LNCaP clone FGC (cell line): ENCODE measurements at regions not wholly inside any gene's neighbourhood (a gene's known extent, or its start where the extent isn't known, plus 50 kb on each side); places are given as distances from the start of the nearest gene placed in this dataset.
"Not testable (repeated sequence)": the region's sequence is repeated elsewhere in the genome, so short reads cannot be mapped to it uniquely, and the experiment has no call there.

Experiments used
- DNase-seq: peaks from one replicate; pipeline ENCODE4 v3.0.0-alpha.2; 2011; ENCODE audit warnings: low read depth
- H3K4me3 ChIP-seq: 2 replicates; pipeline ENCODE4 v1.5.1; 2011; ENCODE audit warnings: mild to moderate bottlenecking, low read depth, low read length, control low read depth
- TF ChIP-seq, protein P1 (sequence below): IDR thresholded peaks from 2 replicates; pipeline ENCODE4 v1.5.1; 2012; ENCODE audit warnings: mild to moderate bottlenecking; ENCODE audit not compliant: control insufficient read depth, insufficient read depth; ENCODE audit errors: extremely low read depth

DNA sequence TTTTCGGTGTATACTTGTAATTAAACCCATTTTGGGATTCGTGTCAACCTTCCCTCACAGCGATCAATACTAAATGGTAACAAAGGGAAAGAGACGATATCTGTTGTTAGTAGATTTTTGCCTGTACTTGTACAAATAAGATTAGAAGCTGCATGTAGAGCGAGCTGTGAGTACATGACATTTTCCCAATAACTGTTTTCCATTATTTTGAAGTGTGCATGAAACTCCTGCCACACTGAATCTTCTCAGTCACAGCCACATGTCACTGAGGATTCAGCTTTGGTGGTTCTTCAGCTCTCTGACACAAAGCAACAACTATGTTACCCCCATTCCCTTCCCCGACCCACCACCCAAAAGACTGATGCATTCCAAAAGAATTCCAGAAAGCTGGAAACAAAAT, 685.6 kb downstream of the EFNA5 start:
- TF ChIP-seq, protein P1, sequence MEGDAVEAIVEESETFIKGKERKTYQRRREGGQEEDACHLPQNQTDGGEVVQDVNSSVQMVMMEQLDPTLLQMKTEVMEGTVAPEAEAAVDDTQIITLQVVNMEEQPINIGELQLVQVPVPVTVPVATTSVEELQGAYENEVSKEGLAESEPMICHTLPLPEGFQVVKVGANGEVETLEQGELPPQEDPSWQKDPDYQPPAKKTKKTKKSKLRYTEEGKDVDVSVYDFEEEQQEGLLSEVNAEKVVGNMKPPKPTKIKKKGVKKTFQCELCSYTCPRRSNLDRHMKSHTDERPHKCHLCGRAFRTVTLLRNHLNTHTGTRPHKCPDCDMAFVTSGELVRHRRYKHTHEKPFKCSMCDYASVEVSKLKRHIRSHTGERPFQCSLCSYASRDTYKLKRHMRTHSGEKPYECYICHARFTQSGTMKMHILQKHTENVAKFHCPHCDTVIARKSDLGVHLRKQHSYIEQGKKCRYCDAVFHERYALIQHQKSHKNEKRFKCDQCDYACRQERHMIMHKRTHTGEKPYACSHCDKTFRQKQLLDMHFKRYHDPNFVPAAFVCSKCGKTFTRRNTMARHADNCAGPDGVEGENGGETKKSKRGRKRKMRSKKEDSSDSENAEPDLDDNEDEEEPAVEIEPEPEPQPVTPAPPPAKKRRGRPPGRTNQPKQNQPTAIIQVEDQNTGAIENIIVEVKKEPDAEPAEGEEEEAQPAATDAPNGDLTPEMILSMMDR = no peak
- no peak overlapping the region for H3K4me3 ChIP-seq
- DNase-seq = no peak

DNA sequence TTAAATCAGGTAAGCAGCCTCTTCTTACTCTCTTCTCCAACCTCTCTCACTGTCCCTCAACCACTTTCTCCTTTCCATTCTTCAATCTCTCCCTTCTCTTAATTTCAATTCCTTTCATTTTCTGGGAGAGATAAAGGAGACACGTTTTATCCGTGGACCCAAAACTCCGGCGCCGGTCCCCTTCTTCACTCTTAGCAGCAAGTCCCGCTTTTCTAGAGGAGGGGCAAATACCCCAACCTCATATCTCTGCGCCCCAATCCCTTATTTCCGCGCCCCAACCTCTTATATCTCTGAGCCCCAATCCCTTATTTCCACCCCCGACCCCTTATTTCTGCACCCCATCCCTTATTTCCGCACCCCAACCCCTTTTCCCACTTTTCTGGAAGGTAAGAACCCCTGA, 691.6 kb downstream of the EFNA5 start:
- DNase-seq, H3K4me3 ChIP-seq: not testable (repeated sequence)

DNA sequence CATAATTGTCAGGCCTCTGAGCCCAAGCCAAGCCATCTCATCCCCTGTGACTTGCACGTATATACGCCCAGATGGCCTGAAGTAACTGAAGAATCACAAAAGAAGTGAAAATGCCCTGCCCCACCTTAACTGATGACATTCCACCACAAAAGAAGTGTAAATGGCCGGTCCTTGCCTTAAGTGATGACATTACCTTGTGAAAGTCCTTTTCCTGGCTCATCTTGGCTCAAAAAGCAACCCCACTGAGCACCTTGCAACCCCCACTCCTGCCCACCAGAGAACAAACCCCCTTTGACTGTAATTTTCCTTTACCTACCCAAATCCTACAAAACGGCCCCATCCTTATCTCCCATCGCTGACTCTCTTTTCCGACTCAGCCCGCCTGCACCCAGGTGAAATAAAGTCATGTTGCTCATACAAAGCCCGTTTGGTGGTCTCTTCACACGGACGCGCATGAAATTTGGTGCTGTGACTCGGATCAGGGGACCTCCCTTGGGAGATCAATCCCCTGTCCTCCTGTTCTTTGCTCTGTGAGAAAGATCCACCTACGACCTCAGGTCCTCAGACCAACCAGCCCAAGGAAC, 692.1 kb downstream of the EFNA5 start:
- H3K4me3 ChIP-seq = not testable (repeated sequence)

DNA sequence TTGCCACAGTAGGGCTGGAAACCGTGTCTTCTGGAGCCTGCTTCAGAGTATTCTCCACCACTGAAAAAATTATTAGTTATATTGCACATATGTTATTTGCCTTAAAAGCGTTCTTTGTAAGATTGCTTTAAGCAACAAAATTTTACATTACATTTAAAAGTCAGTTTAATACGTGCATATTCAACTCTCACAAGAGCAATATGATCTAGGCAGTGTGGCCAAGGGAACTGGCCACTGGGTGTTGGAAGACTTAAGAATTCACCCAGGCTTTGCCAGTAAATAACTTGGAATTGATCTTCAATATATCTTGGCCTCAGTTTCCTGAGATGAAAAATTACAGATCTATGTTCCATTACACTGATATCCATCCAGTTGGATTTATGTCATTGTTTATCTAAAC, 694.4 kb downstream of the EFNA5 start:
- DNase-seq = no peak
- H3K4me3 ChIP-seq = no peak overlapping the region
- TF ChIP-seq, protein P1 = no peak

More for the DNA sequence above, 692.1 kb downstream of the EFNA5 start:
- DNase-seq = not testable (repeated sequence)

DNA sequence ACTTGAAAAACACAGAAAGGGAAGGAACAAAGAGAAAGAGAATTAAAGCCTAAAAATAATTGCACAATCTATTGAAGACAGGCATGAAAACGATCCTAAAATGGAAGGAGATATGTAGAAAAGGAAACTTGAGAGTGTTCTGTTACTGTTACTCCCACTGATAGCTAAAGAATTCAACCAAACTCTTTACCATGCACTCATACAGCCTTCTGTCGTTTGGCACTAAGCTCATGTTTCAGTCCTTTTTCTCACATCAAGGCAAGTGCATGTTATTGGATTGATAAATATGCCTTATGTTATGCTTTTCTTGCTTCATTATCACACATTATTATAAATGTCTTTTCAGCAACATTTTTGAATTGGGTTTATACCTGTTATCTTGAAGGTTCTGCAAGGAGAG, 696.5 kb downstream of the EFNA5 start:
- TF ChIP-seq, protein P1 = no peak
- DNase-seq = no peak
- H3K4me3 ChIP-seq = no peak overlapping the region

DNA sequence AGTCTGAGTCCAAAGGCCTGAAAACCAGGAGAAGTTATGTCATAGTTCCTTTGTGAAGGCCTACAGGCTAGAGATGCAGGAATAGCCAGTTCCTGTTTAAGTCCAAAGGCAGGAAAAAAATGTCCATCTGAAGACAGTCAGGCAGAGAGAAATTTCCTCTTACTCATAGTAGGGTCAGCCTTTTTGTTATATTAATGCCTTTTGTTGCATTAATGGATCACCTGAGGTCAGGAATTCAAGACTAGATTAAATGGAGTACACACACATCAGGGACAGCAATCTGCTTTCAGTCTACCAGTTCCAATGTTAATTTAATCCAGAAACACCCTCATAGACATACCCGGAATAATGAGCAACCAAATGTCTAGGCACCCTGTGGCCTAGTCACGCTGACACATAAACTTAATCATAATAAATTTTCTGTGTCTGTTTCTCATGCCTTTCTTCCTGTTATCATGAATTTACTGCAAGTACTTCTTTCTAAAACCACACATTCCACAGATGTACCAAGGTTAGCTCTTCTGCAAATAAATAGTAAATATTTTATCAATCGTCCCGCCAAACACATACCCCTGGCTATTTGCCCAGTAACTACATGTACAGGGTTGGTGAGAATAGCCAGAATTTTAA, 703.9 kb downstream of the EFNA5 start:
- H3K4me3 ChIP-seq = no peak overlapping the region
- TF ChIP-seq, protein P1 = no peak
- DNase-seq = no peak

DNA sequence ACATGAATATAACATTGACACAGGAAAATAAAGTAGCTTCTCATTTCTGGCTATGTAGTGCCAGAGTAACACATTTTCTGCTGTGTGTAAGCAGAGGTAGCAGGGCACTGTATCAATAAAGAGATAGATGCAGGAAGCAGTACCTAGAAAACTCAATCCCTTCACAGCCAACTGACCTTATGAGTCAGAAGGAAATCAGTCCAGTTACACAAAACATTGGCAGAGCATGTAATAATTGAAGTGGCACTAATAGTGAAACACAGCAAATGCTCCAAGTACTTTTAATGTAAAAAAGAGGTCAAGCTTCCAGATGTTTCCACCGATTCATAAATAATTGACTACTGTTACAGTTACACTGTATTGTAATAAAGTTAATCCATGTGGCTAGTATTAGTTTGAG, 706.6 kb downstream of the EFNA5 start:
- TF ChIP-seq, protein P1 = no peak
- no peak overlapping the region for H3K4me3 ChIP-seq
- peak; percentile 41 for DNase-seq

DNA sequence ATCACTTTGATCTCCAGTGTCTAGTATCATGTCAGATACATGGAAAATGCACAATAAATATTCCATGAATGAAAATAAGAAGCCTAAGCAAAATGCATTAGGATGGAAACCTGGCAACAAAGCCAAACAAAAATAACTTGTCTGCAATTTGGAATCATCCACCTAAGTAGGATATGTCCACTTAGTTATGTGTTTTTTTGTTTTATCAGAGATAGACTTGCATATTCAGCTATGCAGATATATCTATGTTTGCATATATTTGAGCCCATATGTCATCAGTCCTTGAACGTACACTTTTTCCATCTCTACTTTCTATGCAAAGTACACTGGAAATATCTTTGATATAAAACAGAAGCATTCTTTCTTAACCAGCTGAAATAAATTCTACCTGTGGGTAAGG, 707.1 kb downstream of the EFNA5 start:
- TF ChIP-seq, protein P1 = no peak
- H3K4me3 ChIP-seq = no peak overlapping the region
- DNase-seq = no peak
